Trophoblast cell (in vitro differentiated cells and primary cell): ENCODE measurements at regions not wholly inside any gene's neighbourhood (a gene's known extent, or its start where the extent isn't known, plus 50 kb on each side); places are given as distances from the start of the nearest gene placed in this dataset.
A peak's percentile ranks its signal among the peaks of the same experiment; 100 is the strongest.

ENCODE experiments used
- DNase-seq, 2 donors: peaks; one replicate each; pipeline ENCODE4 v3.0.0-alpha.2; 2016
- H2AFZ ChIP-seq: 2 replicates; pipeline ENCODE4 v1.6.1; 2013; ENCODE audit warnings: low read length, moderate library complexity, mild to moderate bottlenecking; ENCODE audit not compliant: insufficient read depth, poor library complexity
- H2AK5ac ChIP-seq: 2 replicates; pipeline ENCODE4 v1.6.1; 2013; ENCODE audit warnings: mild to moderate bottlenecking, low read length
- H2BK120ac ChIP-seq: 2 replicates; pipeline ENCODE4 v1.6.1; 2013; ENCODE audit warnings: low read length, mild to moderate bottlenecking, moderate library complexity; ENCODE audit not compliant: insufficient read depth, poor library complexity
- H2BK12ac ChIP-seq: 2 replicates; pipeline ENCODE4 v1.6.1; 2013; ENCODE audit warnings: mild to moderate bottlenecking, low read length, moderate library complexity
- H2BK5ac ChIP-seq: 2 replicates; pipeline ENCODE4 v1.6.1; 2013; ENCODE audit warnings: low read length, low read depth, moderate library complexity, mild to moderate bottlenecking; ENCODE audit not compliant: poor library complexity
- H3K14ac ChIP-seq: 2 replicates; pipeline ENCODE4 v1.6.1; 2013; ENCODE audit warnings: mild to moderate bottlenecking, low read length
- H3K18ac ChIP-seq: 2 replicates; pipeline ENCODE4 v1.6.1; 2013; ENCODE audit warnings: mild to moderate bottlenecking, low read length
- H3K23ac ChIP-seq: 2 replicates; pipeline ENCODE4 v1.6.1; 2013; ENCODE audit warnings: low read length
- H3K27ac ChIP-seq: 2 replicates; pipeline ENCODE4 v1.5.1; 2013; ENCODE audit warnings: low read depth, mild to moderate bottlenecking, inconsistent platforms, low read length, moderate library complexity
- H3K27me3 ChIP-seq: 2 replicates; pipeline ENCODE4 v1.6.1; 2013; ENCODE audit warnings: inconsistent platforms, mild to moderate bottlenecking, low read length, moderate library complexity; ENCODE audit not compliant: insufficient read depth
- H3K36me3 ChIP-seq, 2 experiments: 1 replicate in 1 of 2; 2 replicates in 1 of 2; pipeline ENCODE4 v1.6.1; 2013; ENCODE audit warnings: low read length in 2 of 2, mild to moderate bottlenecking in 2 of 2, moderate library complexity in 1 of 2; ENCODE audit not compliant: insufficient read depth in 2 of 2, control insufficient read depth in 1 of 2
- H3K4ac ChIP-seq: 2 replicates; pipeline ENCODE4 v1.6.1; 2013; ENCODE audit warnings: low read depth, mild to moderate bottlenecking, low read length, moderate library complexity
- H3K4me1 ChIP-seq, 2 experiments: 1 replicate in 1 of 2; 2 replicates in 1 of 2; pipeline ENCODE4 v1.6.1; 2013; ENCODE audit warnings: low read length in 2 of 2, mild to moderate bottlenecking in 2 of 2, moderate library complexity in 1 of 2; ENCODE audit not compliant: insufficient read depth in 2 of 2, control insufficient read depth in 1 of 2
- H3K4me2 ChIP-seq: 2 replicates; pipeline ENCODE4 v1.6.1; 2013; ENCODE audit warnings: inconsistent platforms, mild to moderate bottlenecking, low read length, moderate library complexity
- H3K4me3 ChIP-seq: 2 replicates; pipeline ENCODE4 v1.5.1; 2013; ENCODE audit warnings: mild to moderate bottlenecking, low read depth, low read length, inconsistent platforms
- H3K79me1 ChIP-seq: one replicate; pipeline ENCODE4 v1.6.1; 2013; ENCODE audit warnings: low read length
- H3K79me2 ChIP-seq: 2 replicates; pipeline ENCODE4 v1.6.1; 2013; ENCODE audit warnings: low read length, mild to moderate bottlenecking; ENCODE audit not compliant: control insufficient read depth, insufficient read depth, poor library complexity
- H3K9ac ChIP-seq: 2 replicates; pipeline ENCODE4 v1.6.1; 2013; ENCODE audit warnings: mild to moderate bottlenecking, low read length
- H3K9me3 ChIP-seq: 2 replicates; pipeline ENCODE4 v1.6.1; 2013; ENCODE audit warnings: low read depth, mild to moderate bottlenecking, control low read depth, inconsistent platforms, low read length; ENCODE audit not compliant: insufficient read depth
- H4K12ac ChIP-seq: 2 replicates; pipeline ENCODE4 v1.6.1; 2013; ENCODE audit warnings: low read depth, mild to moderate bottlenecking, low read length, moderate library complexity
- H4K8ac ChIP-seq: 2 replicates; pipeline ENCODE4 v1.6.1; 2013; ENCODE audit warnings: low read depth, mild to moderate bottlenecking, low read length, moderate library complexity
- H4K91ac ChIP-seq: one replicate; pipeline ENCODE4 v1.6.1; 2013; ENCODE audit warnings: low read depth, mild to moderate bottlenecking, low read length, moderate library complexity
- WGBS: extraction: QIAGEN DNeasy Blood & Tissue Kit; methylation state at CpG from one replicate; pipeline ENCODE4 v1.1.7; 2013; ENCODE audit warnings: missing lambda C conversion rate; ENCODE audit not compliant: insufficient read length, insufficient coverage; ENCODE audit errors: extremely low coverage; 5-methylcytosine and 5-hydroxymethylcytosine counted together

DNA sequence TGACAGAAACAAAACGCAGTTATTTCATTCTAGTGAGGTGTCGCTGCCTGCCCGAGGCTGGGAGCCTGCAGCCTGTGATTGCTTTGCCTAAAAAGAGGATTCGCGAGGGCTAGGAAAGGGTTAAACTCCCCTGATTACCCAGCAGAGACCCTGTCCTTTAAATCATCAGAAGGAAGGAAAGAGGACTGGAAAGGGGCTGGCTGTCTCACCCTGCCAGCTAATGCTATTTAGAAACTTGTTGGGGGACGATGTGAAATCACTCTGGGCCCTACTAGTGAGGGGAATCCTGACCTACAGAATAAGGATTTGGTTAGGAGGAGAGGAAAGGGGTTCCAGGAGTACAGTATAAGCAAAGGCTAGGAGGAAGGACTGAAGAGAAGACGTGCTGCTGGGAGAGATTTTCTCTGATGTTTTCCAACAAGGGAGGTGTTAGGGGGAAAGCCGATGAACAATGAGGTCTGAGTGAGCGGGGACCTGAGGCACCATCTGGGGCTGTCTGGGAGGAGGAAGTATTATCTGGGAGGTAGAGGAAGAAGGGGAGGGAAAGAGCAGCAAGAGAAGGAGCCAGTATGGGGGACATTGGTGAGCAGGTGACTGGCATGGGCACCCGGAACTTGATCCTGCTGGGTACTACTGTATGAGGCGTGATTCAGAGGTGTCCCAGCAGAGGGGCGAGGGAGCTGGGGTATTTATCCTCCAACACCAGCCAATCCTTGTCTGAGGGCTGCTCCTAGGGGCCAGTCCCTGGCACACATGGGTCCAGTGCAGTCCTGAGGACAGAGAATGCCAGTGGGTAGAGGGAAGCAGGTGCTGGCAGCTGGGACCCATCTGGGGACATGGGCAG is 55.7 kb upstream of the PTPRS start:
- no peak for DNase-seq
- no peak overlapping the region for H3K4me2 ChIP-seq
- H3K4me3 ChIP-seq = no peak overlapping the region
- no peak overlapping the region for H4K12ac ChIP-seq
- no peak overlapping the region for H2AFZ ChIP-seq
- H3K27ac ChIP-seq = no peak overlapping the region
- no peak overlapping the region for H3K9ac ChIP-seq
- H2AK5ac ChIP-seq = no peak overlapping the region
- no peaks in the 10 kb centered on the region for H3K79me1 ChIP-seq
- H4K8ac ChIP-seq = no peak overlapping the region
- H3K14ac ChIP-seq = no peak overlapping the region
- no peaks in the 10 kb centered on the region for H3K9me3 ChIP-seq
- H2BK5ac ChIP-seq = no peak overlapping the region
- no peak overlapping the region for H2BK120ac ChIP-seq
- no peak overlapping the region for H3K4ac ChIP-seq
- H2BK12ac ChIP-seq = no peak overlapping the region
- no CpG with 5 or more reads among the region's 12 CpGs for WGBS
- no peak overlapping the region for H3K18ac ChIP-seq
- no peaks in the 10 kb centered on the region for H3K27me3 ChIP-seq
- H3K4me1 ChIP-seq = no peaks in the 10 kb centered on the region
- H3K36me3 ChIP-seq = no peaks in the 10 kb centered on the region
- no peak overlapping the region for H3K23ac ChIP-seq
- H4K91ac ChIP-seq = no peak overlapping the region
- H3K79me2 ChIP-seq = no peaks in the 10 kb centered on the region

DNA sequence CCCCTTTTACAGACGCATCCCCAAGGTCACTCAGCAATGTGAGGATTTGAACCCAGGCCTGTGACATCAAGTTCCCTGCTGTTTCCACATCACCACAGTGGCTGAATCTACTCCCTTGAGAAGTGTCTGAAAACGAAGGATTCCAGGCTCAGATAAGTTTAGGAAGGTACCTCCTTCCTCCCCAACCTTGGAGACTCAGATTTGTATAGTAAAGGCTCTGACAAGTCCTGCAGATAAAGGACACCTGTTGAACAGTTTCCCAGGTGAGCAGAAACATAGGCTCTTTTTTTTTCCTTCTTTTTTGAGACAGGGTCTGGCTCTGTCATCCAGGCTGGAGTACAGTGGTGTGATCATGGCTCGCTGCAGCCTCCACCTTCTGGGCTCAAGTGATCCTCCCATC is 56.4 kb upstream of the PTPRS start:
- no CpG with 5 or more reads among the region's 3 CpGs for WGBS
- no peaks in the 10 kb centered on the region for H3K36me3 ChIP-seq
- H3K9ac ChIP-seq = no peak overlapping the region
- no peaks in the 10 kb centered on the region for H3K79me2 ChIP-seq
- no peak overlapping the region for H4K12ac ChIP-seq
- no peaks in the 10 kb centered on the region for H3K79me1 ChIP-seq
- H3K9me3 ChIP-seq = no peaks in the 10 kb centered on the region
- H2BK12ac ChIP-seq = no peak overlapping the region
- no peak overlapping the region for H2AK5ac ChIP-seq
- H2AFZ ChIP-seq = no peak overlapping the region
- H3K4me3 ChIP-seq = no peak overlapping the region
- no peak overlapping the region for H3K23ac ChIP-seq
- no peak overlapping the region for H3K27ac ChIP-seq
- no peak overlapping the region for H2BK120ac ChIP-seq
- DNase-seq = no peak
- H3K14ac ChIP-seq = no peak overlapping the region
- H3K4me1 ChIP-seq = no peaks in the 10 kb centered on the region
- no peak overlapping the region for H4K91ac ChIP-seq
- H3K4ac ChIP-seq = no peak overlapping the region
- H2BK5ac ChIP-seq = no peak overlapping the region
- H3K18ac ChIP-seq = no peak overlapping the region
- H3K4me2 ChIP-seq = no peak overlapping the region
- no peaks in the 10 kb centered on the region for H3K27me3 ChIP-seq
- no peak overlapping the region for H4K8ac ChIP-seq

DNA sequence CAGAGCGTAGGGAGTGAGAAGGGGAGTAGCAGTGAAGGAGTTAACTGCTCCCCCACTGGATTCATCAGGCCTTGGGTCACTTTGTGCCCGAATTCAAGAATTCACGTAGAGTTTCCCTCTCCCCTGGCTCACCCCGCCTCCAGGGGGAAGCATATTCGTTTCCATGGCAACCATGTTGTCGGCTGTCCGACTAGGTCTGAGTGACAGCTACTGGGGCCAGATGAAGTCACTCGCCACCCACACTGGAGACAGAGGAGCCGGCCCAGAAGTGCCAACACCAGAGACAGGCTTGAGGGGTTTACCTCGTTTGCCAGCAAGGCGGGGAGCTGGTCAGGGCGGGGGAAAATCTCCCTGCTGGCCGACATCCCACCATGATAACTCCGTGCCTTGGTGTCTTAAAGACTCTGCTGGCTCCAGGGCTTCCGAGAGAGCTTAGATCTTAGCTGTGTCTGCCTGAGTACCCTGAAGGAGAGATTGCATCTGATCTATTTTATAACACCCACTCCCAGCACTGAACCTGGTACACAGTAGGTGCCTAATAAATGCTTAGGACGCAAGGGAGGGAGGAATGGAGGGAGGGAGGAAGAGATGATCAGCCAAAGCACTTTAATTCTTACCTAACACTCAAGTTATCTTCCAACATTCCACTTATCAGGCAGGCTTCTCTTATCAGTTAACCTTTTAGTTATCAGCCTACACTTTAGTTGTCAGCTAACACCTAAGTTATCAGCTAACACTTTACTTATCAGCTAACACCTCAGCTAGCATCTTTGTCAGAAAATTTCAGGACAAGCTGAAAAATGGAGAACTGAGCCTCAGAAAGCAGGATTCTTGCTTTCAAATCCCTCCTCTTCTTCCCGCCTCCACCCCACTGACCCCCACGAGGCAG is 57.2 kb upstream of the ZNRF4 start:
- no peak overlapping the region for H4K8ac ChIP-seq
- no peaks in the 10 kb centered on the region for H3K27me3 ChIP-seq
- H3K36me3 ChIP-seq = no peaks in the 10 kb centered on the region
- no peaks in the 10 kb centered on the region for H3K79me1 ChIP-seq
- H3K79me2 ChIP-seq = no peaks in the 10 kb centered on the region
- H3K4me1 ChIP-seq = no peaks in the 10 kb centered on the region
- H3K9ac ChIP-seq = no peak overlapping the region
- no peak overlapping the region for H2AFZ ChIP-seq
- no peak overlapping the region for H3K14ac ChIP-seq
- H2BK5ac ChIP-seq = no peak overlapping the region
- H3K18ac ChIP-seq = no peak overlapping the region
- no peak overlapping the region for H3K4me2 ChIP-seq
- H3K27ac ChIP-seq = no peak overlapping the region
- DNase-seq = peak in 1 of 2 donors; percentile 48
- H3K9me3 ChIP-seq = no peaks in the 10 kb centered on the region
- H3K23ac ChIP-seq = no peak overlapping the region
- H2AK5ac ChIP-seq = no peak overlapping the region
- no peak overlapping the region for H2BK12ac ChIP-seq
- no peak overlapping the region for H3K4ac ChIP-seq
- no peak overlapping the region for H2BK120ac ChIP-seq
- H3K4me3 ChIP-seq = no peak overlapping the region
- H4K91ac ChIP-seq = no peak overlapping the region
- H4K12ac ChIP-seq = no peak overlapping the region
- WGBS = no CpG with 5 or more reads among the region's 18 CpGs

DNA sequence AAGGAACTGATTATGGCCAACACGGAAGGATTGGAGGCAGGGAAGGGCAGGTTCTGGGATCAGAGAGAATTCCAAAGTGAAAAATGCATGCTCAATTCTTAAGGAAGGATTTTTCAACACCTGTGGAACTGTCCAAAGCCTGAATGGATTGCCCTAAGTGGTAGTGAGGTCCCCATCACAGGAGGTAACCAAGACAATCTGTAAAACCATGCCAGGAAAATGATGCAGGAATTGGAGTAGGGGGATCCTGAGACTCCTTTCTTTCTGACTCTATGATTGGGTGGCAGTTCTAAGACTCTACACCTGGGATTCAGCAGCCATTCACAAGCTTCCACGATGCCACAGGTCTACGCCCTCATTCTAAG is 56.5 kb upstream of the ZNRF4 start:
- Histone ChIP-seq H3K36me3 (no peaks in the 10 kb centered on the region), H2BK5ac (no peak overlapping the region), H3K4ac (no peak overlapping the region), H3K79me1 (no peaks in the 10 kb centered on the region), H3K4me3 (no peak overlapping the region), H3K27me3 (no peaks in the 10 kb centered on the region), H2AK5ac (no peak overlapping the region), H2BK12ac (no peak overlapping the region), H3K27ac (no peak overlapping the region), H3K4me1 (no peaks in the 10 kb centered on the region), H3K18ac (no peak overlapping the region), H3K79me2 (no peaks in the 10 kb centered on the region), H4K12ac (no peak overlapping the region), H3K9ac (no peak overlapping the region), H3K23ac (no peak overlapping the region), H3K9me3 (no peaks in the 10 kb centered on the region), H3K14ac (no peak overlapping the region), H2AFZ (no peak overlapping the region), H4K91ac (no peak overlapping the region), H2BK120ac (no peak overlapping the region), H4K8ac (no peak overlapping the region), H3K4me2 (no peak overlapping the region)
- no CpG with 5 or more reads among the region's 3 CpGs for WGBS
- DNase-seq = no peak
